IMR-90 (cell line): ENCODE measurements at regions not wholly inside any gene's neighbourhood (a gene's known extent, or its start where the extent isn't known, plus 50 kb on each side); places are given as distances from the start of the nearest gene placed in this dataset.

Experiments used
- ATAC-seq: fragments of 200-7000 bp; cut with Tn5 transposase; 2 replicates; pipeline ENCODE4 v1.9.1; 2020; ENCODE audit warnings: low read depth, mild to moderate bottlenecking, moderate library complexity
- BruUV-seq: library from RNA; stranded (reverse); fragments of 400-500 nt; replicated peaks from 2 replicates; lab custom pipeline; 2021; lab: Mats Ljungman, UMichigan
- CTCF ChIA-PET: fragments of 300-600 bp; formaldehyde crosslinking; extraction: SDS; loops from one replicate; lab custom pipeline; 2021; ENCODE audit warnings: antibody characterized with exemption; lab: Yijun Ruan, JAX
- POLR2A ChIA-PET: fragments of 300-600 bp; sonication (Branson Sonifier 250); formaldehyde crosslinking; loops from one replicate; lab custom pipeline; 2022; ENCODE audit warnings: antibody characterized with exemption; ENCODE audit not compliant: unreplicated experiment; lab: Charles Lee
- DNase-seq: peaks from one replicate; pipeline ENCODE4 v3.0.0; 2013
- H2AFZ ChIP-seq: replicated peaks from 2 replicates; pipeline ENCODE3; 2013; ENCODE audit warnings: low read length, mild to moderate bottlenecking; ENCODE audit not compliant: poor library complexity
- H2AK5ac ChIP-seq: 2 replicates; pipeline ENCODE4 v1.6.1; 2013; ENCODE audit warnings: low read depth, low read length, inconsistent platforms
- H2AK9ac ChIP-seq: replicated peaks from 2 replicates; pipeline ENCODE3; 2013; ENCODE audit warnings: mild to moderate bottlenecking, low read depth, low read length, moderate library complexity; ENCODE audit not compliant: poor library complexity
- H2BK120ac ChIP-seq: 2 replicates; pipeline ENCODE4 v1.6.1; 2013; ENCODE audit warnings: low read depth, low read length, inconsistent platforms
- H2BK15ac ChIP-seq: 3 replicates; pipeline ENCODE4 v1.6.1; 2013; ENCODE audit warnings: low read depth, low read length, inconsistent platforms
- H2BK20ac ChIP-seq: 2 replicates; pipeline ENCODE4 v1.6.1; 2013; ENCODE audit warnings: low read depth, mild to moderate bottlenecking, inconsistent platforms, low read length, moderate library complexity
- H2BK5ac ChIP-seq: 2 replicates; pipeline ENCODE4 v1.6.1; 2013; ENCODE audit warnings: mild to moderate bottlenecking, low read depth, low read length, inconsistent platforms; ENCODE audit not compliant: poor library complexity, severe bottlenecking
- H3K14ac ChIP-seq: replicated peaks from 2 replicates; pipeline ENCODE4 v1.6.1; 2013; ENCODE audit warnings: low read depth, low read length, inconsistent platforms
- H3K18ac ChIP-seq: 2 replicates; pipeline ENCODE4 v1.6.1; 2013; ENCODE audit warnings: low read depth, low read length, control low read depth
- H3K23ac ChIP-seq: 2 replicates; pipeline ENCODE4 v1.6.1; 2013; ENCODE audit warnings: low read depth, low read length, inconsistent platforms
- H3K27ac ChIP-seq: 2 replicates; pipeline ENCODE4 v1.5.1; 2013; ENCODE audit warnings: mild to moderate bottlenecking, control low read depth, low read length; ENCODE audit not compliant: insufficient read depth
- H3K27me3 ChIP-seq: 2 replicates; pipeline ENCODE4 v1.6.1; 2013; ENCODE audit warnings: low read length; ENCODE audit not compliant: control insufficient read depth, insufficient read depth
- H3K36me3 ChIP-seq: 2 replicates; pipeline ENCODE4 v1.6.1; 2013; ENCODE audit warnings: low read length, mixed read lengths; ENCODE audit not compliant: control insufficient read depth, insufficient read depth
- H3K4ac ChIP-seq: 2 replicates; pipeline ENCODE4 v1.6.1; 2013; ENCODE audit warnings: low read depth, low read length, inconsistent platforms
- H3K4me1 ChIP-seq: 2 replicates; pipeline ENCODE4 v1.6.1; 2013; ENCODE audit warnings: low read length, mixed read lengths; ENCODE audit not compliant: control insufficient read depth, insufficient read depth
- H3K4me2 ChIP-seq: 2 replicates; pipeline ENCODE4 v1.6.1; 2013; ENCODE audit warnings: low read depth, mild to moderate bottlenecking, control low read depth, low read length, moderate library complexity
- H3K4me3 ChIP-seq: 2 replicates; pipeline ENCODE4 v1.5.1; 2013; ENCODE audit warnings: low read depth, mild to moderate bottlenecking, control low read depth, low read length, moderate library complexity; ENCODE audit not compliant: insufficient read depth
- H3K56ac ChIP-seq: 2 replicates; pipeline ENCODE4 v1.6.1; 2013; ENCODE audit warnings: low read length, inconsistent platforms; ENCODE audit not compliant: insufficient read depth; ENCODE audit errors: extremely low read depth
- H3K79me1 ChIP-seq, 2 experiments: 2 replicates each; pipeline ENCODE4 v1.6.1; 2013; ENCODE audit warnings: low read length in 2 of 2, inconsistent platforms in 1 of 2, low read depth in 1 of 2
- H3K9ac ChIP-seq: 2 replicates; pipeline ENCODE4 v1.6.1; 2013; ENCODE audit warnings: low read depth, low read length, control low read depth
- H3K9me1 ChIP-seq: 2 replicates; pipeline ENCODE4 v1.6.1; 2013; ENCODE audit warnings: low read length, inconsistent platforms; ENCODE audit not compliant: insufficient read depth
- H3K9me3 ChIP-seq: 2 replicates; pipeline ENCODE4 v1.6.1; 2013; ENCODE audit warnings: low read length; ENCODE audit not compliant: control insufficient read depth, insufficient read depth
- H4K20me1 ChIP-seq: 2 replicates; pipeline ENCODE4 v1.6.1; 2013; ENCODE audit warnings: low read length, inconsistent platforms; ENCODE audit not compliant: insufficient read depth
- H4K5ac ChIP-seq: 2 replicates; pipeline ENCODE4 v1.6.1; 2013; ENCODE audit warnings: mild to moderate bottlenecking, low read depth, low read length, control low read depth
- H4K8ac ChIP-seq, 2 experiments: 2 replicates each; pipeline ENCODE4 v1.6.1; 2013; ENCODE audit warnings: low read depth in 2 of 2, low read length in 2 of 2, control low read depth in 1 of 2, inconsistent platforms in 1 of 2
- H4K91ac ChIP-seq: 2 replicates; pipeline ENCODE4 v1.6.1; 2013; ENCODE audit warnings: low read depth, low read length, inconsistent platforms; ENCODE audit not compliant: insufficient read depth
- BHLHE40 ChIP-seq: fragments of 150-350 bp; IDR thresholded peaks from 2 replicates; pipeline ENCODE4 v1.6.1; 2016; ENCODE audit warnings: mild to moderate bottlenecking, low read depth, low read length
- CEBPB ChIP-seq: IDR thresholded peaks from 2 replicates; pipeline ENCODE4 v1.6.1; 2012; ENCODE audit warnings: low read depth, low read length, improper control_type of control experiment
- CHD1 ChIP-seq: IDR thresholded peaks from 2 replicates; pipeline ENCODE4 v1.6.1; 2012; ENCODE audit warnings: low read depth, low read length, improper control_type of control experiment
- CTCF ChIP-seq: conservative IDR thresholded peaks from 2 replicates; pipeline ENCODE4 v1.5.1; 2012; ENCODE audit warnings: mild to moderate bottlenecking, low read depth, low read length, improper control_type of control experiment
- ELK1 ChIP-seq: fragments of 150-350 bp; IDR thresholded peaks from 2 replicates; pipeline ENCODE4 v1.6.1; 2016; ENCODE audit warnings: low read depth, mild to moderate bottlenecking, low read length, moderate library complexity, borderline replicate concordance
- FOS ChIP-seq: fragments of 150-350 bp; IDR thresholded peaks from 2 replicates; pipeline ENCODE4 v1.6.1; 2016; ENCODE audit warnings: low read depth, low read length
- MAFK ChIP-seq: IDR thresholded peaks from 2 replicates; pipeline ENCODE4 v1.6.1; 2012; ENCODE audit warnings: low read depth, low read length, improper control_type of control experiment
- MAZ ChIP-seq: IDR thresholded peaks from 2 replicates; pipeline ENCODE4 v1.6.1; 2012; ENCODE audit warnings: low read depth, mild to moderate bottlenecking, low read length, improper control_type of control experiment, moderate library complexity, borderline replicate concordance
- MXI1 ChIP-seq: IDR thresholded peaks from 2 replicates; pipeline ENCODE4 v1.6.1; 2012; ENCODE audit warnings: low read depth, mild to moderate bottlenecking, low read length, moderate library complexity, borderline replicate concordance
- NFE2L2 ChIP-seq: fragments of 150-350 bp; IDR thresholded peaks from 2 replicates; pipeline ENCODE4 v1.6.1; 2016; ENCODE audit warnings: low read depth, mild to moderate bottlenecking, low read length
- POLR2A ChIP-seq: IDR thresholded peaks from 2 replicates; pipeline ENCODE4 v1.6.1; 2012; ENCODE audit warnings: mild to moderate bottlenecking, low read depth, low read length
- RAD21 ChIP-seq: IDR thresholded peaks from 2 replicates; pipeline ENCODE4 v1.6.1; 2012; ENCODE audit warnings: low read length, improper control_type of control experiment
- RCOR1 ChIP-seq: IDR thresholded peaks from 2 replicates; pipeline ENCODE4 v1.6.1; 2012; ENCODE audit warnings: mild to moderate bottlenecking, low read length, improper control_type of control experiment; ENCODE audit not compliant: insufficient replicate concordance
- RFX5 ChIP-seq: IDR thresholded peaks from 2 replicates; pipeline ENCODE4 v1.8.0; 2012; ENCODE audit warnings: low read depth, mild to moderate bottlenecking, low read length, moderate library complexity
- SMC3 ChIP-seq: fragments of 150-350 bp; IDR thresholded peaks from 2 replicates; pipeline ENCODE4 v1.6.1; 2016; ENCODE audit warnings: low read depth, mild to moderate bottlenecking, antibody characterized with exemption, low read length, moderate library complexity
- USF2 ChIP-seq: fragments of 150-350 bp; IDR thresholded peaks from 2 replicates; pipeline ENCODE4 v1.6.1; 2017; ENCODE audit warnings: mild to moderate bottlenecking, antibody characterized with exemption, low read length, low read depth
- WGBS, 2 experiments: methylation state at CpG; one replicate each; pipeline versions ENCODE4 v1.1.5 to v1.1.7; 2013; ENCODE audit warnings: missing lambda C conversion rate in 2 of 2; ENCODE audit not compliant: insufficient read length in 1 of 2; ENCODE audit errors: extremely low coverage in 2 of 2; 5-methylcytosine and 5-hydroxymethylcytosine counted together
- dilution Hi-C: fragments of 300-500 bp; cut with HindIII; formaldehyde crosslinking; loops from one replicate; pipeline ENCODE4 v1.14.3; 2018; ENCODE audit warnings: low sequenced_read_pairs; ENCODE audit not compliant: unreplicated experiment
- in situ Hi-C: fragments of 300-500 bp; cut with MboI; formaldehyde crosslinking; loops from 3 replicates; pipeline ENCODE4 v1.14.3; 2019; ENCODE audit warnings: low sequenced_read_pairs, inconsistent platforms, mixed read lengths
- intact Hi-C: fragments of 100-400 bp; cut with micrococcal nuclease; formaldehyde crosslinking; loops from 2 replicates; pipeline ENCODE4 v1.10.0; 2022

DNA sequence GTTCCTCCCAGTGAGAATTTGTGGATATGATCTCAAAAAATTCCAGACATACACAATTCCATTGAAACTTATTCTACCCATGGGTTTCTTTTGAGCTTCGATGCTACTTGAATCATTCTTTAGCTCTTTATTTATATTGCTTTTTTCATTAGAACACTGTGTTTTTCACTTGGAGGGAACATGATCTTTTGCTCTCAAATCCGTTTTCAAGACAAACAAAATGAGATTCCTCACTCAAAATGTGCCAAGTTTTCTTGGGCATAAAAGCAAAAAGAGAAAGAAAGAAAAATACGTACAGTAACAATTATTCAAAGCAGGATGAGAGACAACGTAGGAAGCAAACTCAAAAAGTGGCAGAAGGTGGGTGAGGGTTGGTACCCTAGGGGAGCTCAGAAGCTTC is 118.8 kb upstream of the PDZRN3 start:
- no peak overlapping the region; the same call in 1 of the 2 replicates for H3K56ac ChIP-seq
- no peak overlapping the region for H2BK5ac ChIP-seq
- H3K9me1 ChIP-seq, result peaks cover 2% of the 10 kb centered on the region; the same call in 1 of the 2 replicates
- H3K4me1 ChIP-seq, result peaks cover 2% of the 10 kb centered on the region; the same call in 1 of the 2 replicates
- H3K14ac ChIP-seq, result no peak overlapping the region
- H3K4me2 ChIP-seq, result no peak overlapping the region
- no peak overlapping the region for H4K8ac ChIP-seq
- no peak for ATAC-seq
- no peak overlapping the region for H3K4me3 ChIP-seq
- in situ Hi-C loops, result no loop called here
- no peak overlapping the region for H2AK9ac ChIP-seq
- no peak overlapping the region for H2AK5ac ChIP-seq
- ChIA-PET POLR2A (no interaction called here), CTCF (no interaction called here)
- no peak overlapping the region for H3K23ac ChIP-seq
- no peak for DNase-seq
- intact Hi-C loops, result no loop called here
- H2BK15ac ChIP-seq, result no peak overlapping the region
- no peaks in the 10 kb centered on the region for H4K20me1 ChIP-seq
- H3K79me1 ChIP-seq, result no peaks in the 10 kb centered on the region
- no peak overlapping the region for H3K9ac ChIP-seq
- H3K18ac ChIP-seq, result no peak overlapping the region
- H3K27me3 ChIP-seq, result no peaks in the 10 kb centered on the region
- WGBS, 2 experiments, result no CpG with 5 or more reads among the region's 4 CpGs
- no peak overlapping the region for H3K4ac ChIP-seq
- no peak overlapping the region for H2BK120ac ChIP-seq
- no peak for TF ChIP-seq RCOR1
- TF ChIP-seq MAFK, result no peak
- no peak for TF ChIP-seq SMC3
- no peak for TF ChIP-seq MXI1
- TF ChIP-seq NFE2L2, result no peak
- TF ChIP-seq CEBPB, result no peak
- TF ChIP-seq ELK1, result no peak
- no peak for TF ChIP-seq CTCF
- TF ChIP-seq BHLHE40, result no peak
- TF ChIP-seq MAZ, result no peak
- no peak for TF ChIP-seq RAD21
- no peak for TF ChIP-seq POLR2A
- no peak for TF ChIP-seq CHD1
- TF ChIP-seq RFX5, result no peak
- no peak for TF ChIP-seq FOS
- no peak for TF ChIP-seq USF2
- H2AFZ ChIP-seq, result no peak overlapping the region
- no peak overlapping the region for H3K27ac ChIP-seq
- H4K91ac ChIP-seq, result no peak overlapping the region
- H3K9me3 ChIP-seq, result no peaks in the 10 kb centered on the region
- H2BK20ac ChIP-seq, result no peak overlapping the region
- dilution Hi-C loops, result no loop called here
- BruUV-seq, result no TSS peak
- H3K36me3 ChIP-seq, result no peaks in the 10 kb centered on the region
- H4K5ac ChIP-seq, result no peak overlapping the region
